GM18511 (cell line): ENCODE measurements at regions not wholly inside any gene's neighbourhood (a gene's known extent, or its start where the extent isn't known, plus 50 kb on each side); places are given as distances from the start of the nearest gene placed in this dataset.
"Not testable (repeated sequence)": the region's sequence is repeated elsewhere in the genome, so short reads cannot be mapped to it uniquely, and the experiment has no call there.

Experiments
- ATAC-seq: cut with Tn5 transposase; IDR thresholded peaks from one replicate; pipeline ENCODE4 v1.9.1; 2021; ENCODE audit warnings: mild to moderate bottlenecking, moderate library complexity; ENCODE audit not compliant: unreplicated experiment

DNA sequence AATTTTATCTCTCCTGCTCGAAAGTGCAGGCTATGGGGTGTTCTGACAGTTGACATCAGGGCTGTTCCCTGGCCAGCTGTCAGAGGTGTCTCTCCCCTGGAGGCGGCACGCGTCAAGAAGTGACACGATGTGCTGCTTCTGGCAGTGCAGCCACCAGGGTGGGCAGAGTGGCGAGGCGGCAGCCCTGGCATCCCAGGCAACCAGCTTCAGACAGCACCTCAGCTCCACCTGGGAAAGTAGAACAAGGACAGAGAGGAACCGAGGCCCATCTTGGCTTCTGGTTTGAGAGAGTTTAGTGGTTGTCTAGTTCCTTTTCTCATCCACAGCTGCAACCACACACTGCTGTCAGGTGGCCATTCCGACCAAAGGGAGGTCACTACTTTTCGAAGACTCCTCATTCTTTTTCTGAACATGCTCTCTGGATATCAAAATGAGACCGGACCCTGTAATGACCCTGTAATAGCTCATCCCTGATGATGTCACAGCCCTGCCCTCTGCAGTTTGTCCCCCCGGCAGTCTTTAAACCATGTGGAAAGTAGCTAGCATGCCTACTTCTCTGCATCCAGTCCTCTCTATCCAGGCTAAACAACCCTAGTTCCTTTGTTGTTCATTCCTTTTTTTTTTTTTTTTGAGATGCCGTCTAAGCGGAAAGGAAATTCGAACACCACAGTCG lies 381.0 kb upstream of the NRP1 start:
- ATAC-seq = no peak

DNA sequence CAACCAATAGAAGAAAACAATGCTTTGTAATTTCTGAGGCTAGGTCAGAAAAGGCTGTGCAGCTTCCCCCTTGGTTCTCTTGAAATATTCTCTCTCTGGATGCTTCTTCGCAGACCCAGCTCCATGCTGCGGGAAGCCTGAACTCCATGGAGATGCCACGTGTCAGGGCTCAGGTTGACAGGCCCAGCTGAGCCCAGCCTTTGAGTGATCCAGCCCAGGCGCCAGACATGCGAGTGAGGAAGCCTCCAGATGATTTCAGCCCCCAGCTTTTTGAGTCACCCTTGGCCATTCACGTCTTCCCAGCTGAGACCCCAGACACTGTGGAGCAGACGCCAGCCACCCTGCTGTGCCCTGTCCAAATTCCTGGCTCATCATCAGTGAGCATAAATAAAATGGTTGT lies 378.4 kb upstream of the NRP1 start:
- ATAC-seq = no peak

DNA sequence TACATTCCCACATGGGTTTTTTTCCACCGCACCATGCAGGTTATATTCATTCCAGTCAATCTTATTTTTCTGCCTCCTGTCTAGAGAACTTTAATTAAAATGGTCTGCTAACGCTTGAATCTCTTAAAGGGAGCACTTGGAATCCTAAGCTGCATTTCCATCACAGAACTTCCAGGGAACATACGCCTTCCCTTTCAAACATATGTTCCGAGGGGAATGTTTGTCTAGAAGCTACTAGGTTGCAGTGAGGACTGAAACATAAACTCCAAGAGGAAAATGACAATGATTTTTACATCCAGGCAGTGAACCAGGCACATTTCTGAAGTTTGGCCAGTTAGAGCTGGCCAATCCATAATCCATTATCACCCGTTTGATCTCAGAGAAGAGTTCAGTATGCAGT lies 375.5 kb upstream of the NRP1 start:
- ATAC-seq = no peak

DNA sequence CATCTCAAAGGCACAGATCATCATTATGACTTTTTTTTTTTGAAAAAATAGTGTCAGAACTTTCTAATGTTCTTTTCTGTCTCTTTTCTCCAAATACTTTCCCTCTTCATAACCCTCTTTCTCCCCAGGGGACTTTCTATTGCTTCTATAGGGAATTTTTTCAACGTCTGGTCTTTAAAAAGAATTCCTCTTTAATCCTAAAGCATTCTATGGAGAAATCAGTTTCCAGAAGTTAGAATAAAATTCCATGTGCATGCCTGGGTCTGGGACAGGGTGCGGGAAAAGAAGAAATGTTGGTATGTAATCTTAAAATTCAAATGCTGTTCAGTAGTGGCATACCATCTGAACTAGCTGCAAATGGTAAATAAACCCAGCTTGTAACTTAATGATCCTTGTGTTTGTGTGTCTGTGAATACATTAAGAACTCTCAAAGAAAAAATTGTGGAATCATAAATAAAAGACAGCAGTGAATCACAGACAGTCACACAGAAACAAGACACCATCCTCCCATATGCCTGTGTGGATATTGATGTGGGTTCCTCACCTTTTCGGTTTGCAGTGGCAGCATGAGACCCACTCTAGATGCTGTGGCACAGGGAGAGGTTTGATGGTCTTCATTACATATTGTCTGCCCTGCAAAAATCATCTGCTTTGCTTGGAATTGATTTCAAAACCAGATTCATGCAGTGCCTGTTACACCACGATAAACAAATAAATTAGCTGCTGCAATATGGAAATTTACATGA lies 374.7 kb upstream of the NRP1 start:
- no peak for ATAC-seq

DNA sequence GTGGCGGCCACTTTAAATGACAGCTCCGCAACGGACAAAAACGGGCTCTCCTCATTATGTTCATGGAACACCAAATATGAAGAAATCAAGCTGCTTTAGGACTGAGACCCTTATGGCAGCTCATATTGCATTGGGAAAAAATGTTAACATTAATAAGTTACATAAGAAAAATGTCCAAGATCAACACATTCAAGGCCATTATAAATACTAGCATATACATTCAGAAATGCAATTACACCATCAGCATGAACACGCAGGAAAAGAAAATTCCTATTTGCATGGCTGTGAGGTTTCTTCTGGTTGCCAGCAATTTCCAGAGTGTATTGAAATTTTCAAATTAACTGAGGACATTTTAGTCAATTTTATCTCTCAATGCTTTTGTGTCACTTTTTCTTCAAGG lies 374.1 kb upstream of the NRP1 start:
- no peak for ATAC-seq

DNA sequence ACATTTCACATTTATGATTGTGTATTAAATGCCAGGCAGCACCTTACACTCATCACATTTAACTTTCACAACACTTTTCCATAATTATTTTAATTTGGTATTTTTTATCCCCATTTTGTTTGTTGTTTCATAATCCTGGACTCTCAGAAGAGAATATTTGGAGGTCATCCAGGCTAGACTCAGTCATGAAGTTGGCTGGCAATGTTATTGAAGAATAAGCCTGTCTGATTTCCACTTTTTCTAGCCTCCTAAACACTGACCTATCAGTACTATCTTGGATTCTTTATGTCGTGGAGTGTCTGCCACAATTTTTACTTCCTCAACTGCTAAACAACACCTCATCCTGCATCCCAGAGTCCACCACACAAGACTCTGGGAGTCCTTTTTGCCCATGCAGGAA lies 372.3 kb upstream of the NRP1 start:
- no peak for ATAC-seq

DNA sequence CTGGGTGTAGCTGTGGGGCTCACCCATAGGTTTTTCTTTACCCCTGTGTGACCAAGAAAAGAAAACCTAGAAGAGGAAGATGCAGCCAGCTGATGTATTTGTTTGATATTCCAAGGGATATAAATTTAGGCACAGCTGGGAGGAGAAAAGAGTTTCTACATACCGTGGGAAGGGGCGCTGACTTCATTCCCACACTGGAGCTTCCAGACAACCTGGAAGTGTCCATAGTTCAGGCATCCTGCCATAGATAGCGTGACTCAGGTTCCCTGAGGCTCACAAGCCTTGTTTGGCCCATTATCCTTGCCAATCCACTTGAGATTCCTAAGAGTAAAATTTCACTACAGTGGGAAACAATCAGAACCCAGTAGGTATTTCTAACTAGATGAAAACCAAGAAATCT lies 371.7 kb upstream of the NRP1 start:
- ATAC-seq = no peak

DNA sequence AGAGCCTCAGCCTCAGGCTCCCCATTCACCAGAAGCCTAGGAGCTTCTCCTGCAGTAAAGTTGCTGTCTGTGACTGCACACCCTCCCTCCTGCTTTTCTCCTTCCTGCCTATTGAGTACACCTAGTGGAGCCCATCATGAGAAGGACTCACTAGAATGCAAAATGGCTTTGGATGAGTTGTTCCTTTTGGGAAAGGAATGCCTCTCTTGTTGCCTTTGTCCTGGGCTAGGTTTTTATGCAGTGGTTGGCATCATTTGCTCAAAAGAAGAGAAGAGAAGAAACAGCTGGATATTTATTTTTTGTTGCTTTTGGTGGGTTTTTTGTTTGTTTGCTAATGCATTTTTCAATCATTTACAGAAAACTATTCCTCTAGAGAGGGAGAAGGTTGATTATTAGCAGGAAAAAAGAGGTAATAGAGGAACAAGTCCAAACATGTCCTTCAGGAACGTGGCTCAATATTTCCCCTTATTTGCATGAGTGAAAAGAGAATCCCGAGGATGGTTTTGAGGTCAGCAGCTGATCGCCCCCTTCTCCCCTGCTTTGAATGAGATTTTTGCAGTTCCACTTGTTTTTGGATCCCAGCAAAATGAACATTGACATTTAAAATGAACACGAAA lies 369.9 kb upstream of the NRP1 start:
- ATAC-seq = no peak

DNA sequence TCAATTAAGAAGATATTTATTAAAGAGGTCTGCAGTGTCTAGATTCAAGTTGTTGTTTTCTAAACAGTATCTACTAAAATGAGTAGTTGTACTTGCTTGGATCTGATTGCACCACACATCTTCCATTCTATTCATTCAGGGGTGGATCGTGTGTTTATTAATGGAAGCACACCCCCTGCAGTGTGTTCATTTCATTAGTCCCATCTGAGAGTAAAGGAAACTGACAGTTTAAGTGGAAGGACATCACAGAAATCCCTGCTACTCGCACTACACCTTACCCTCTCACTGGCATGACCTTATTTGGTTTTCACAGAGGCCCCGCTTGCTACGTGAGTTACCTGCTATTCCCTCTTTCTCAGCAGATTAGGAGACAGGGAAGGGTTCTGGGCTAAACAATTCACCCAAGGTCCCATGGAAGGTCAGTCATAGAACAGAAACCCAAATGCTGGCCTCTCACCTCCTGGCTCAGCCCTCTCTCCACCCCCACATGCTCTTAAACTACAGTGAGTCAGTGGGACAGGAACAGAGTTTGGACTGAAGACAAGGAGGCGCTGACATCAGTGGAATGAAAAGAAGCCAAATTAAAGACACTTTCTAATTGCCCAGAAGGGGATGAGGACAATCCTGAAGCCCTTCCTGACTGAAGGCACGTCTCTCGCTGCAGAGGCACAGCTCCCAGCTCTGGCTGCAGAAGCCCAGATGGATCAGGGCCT lies 369.2 kb upstream of the NRP1 start:
- no peak for ATAC-seq

DNA sequence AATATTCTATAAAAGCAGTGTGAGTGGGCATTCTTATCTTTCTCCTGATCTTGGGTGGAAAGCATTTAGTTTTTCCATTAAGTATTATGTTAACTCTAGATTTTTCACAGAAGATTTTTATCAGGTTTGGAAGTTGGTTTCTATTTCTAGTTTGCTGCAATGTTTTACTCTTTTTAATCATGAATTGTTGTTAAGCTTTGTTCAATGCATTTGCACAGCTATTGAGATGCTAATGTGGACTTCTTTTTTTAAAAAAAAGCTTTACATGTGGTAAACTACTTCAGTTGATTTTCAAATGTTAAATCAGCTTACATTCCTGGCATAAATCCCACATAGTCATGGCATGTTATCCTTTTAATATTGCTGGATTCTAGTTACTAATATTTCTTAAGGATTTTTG lies 363.6 kb upstream of the NRP1 start:
- no peak for ATAC-seq

DNA sequence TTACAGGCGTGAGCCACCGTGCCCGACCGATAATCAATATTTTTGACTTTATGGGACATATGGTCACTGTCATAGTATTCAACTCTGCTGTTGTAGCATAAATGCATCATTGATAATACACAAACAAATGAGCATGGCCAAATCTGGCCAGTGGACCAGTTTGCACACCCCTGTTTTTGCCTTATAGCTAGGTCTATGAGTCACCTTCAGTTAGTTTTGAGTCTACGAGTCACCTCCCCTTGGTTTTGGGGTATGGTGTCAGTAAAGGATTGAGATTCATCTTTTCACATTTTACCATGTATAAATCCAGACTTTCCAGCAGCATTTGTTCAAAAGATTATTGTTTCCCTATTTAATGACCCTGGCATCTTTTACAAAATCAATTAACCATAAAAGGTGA lies 362.5 kb upstream of the NRP1 start:
- no peak for ATAC-seq

DNA sequence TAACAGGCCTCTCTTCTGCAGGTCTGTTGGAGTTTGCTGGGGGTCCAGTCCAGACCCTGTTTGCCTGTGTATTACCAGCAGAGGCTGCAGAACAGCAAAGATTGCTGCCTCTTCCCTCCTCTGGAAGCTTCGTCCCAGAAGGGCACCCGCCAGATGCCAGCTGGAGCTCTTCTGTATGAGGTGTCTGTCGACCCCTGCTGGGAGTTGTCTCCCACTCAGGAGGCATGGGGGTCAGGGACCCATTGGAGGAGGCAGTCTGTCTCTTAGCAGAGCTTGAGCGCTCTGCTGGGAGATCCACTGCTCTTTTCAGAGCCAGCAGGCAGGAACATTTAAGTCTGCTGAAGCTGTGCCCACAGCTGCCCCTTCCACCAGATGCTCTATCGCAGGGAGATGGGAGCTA lies 361.1 kb upstream of the NRP1 start:
- ATAC-seq = no peak

DNA sequence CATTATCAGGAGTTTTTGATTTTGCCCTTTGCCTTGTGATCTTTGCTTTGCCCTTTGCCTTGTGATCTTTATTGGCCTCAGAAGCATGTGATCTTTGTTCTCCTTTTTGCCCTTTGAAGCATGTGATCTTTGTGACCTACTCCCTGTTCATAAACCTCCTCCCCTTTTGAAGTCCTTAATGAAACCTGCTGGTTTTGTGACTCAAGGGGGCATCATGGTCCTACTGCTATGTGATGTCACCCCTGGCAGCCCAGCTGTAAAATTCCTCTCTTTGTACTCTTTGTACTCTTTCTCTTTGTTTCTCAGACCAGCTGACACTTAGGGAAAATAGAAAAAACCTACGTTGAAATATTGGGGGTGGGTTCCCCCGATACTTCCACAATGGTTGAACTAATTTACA lies 356.1 kb upstream of the NRP1 start:
- ATAC-seq = not testable (repeated sequence)

DNA sequence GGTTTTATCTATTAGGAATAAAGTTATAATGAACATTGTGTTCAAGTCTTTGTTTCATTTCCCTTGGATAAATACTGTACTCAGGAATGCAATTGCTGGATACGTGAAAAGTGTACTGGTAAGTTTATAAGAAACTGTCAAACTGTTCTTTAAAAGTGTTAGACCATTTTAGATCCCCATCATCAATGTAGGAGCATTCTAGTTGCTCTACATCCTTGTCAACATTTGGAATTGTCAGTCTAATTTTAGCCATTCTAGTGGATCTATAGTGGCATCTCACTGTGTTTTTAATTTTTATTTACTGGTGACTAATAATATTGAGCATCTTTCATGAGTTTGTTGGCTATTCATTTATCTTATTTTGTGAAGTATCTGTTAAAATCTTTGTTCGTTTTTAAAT lies 354.0 kb upstream of the NRP1 start:
- no peak for ATAC-seq

DNA sequence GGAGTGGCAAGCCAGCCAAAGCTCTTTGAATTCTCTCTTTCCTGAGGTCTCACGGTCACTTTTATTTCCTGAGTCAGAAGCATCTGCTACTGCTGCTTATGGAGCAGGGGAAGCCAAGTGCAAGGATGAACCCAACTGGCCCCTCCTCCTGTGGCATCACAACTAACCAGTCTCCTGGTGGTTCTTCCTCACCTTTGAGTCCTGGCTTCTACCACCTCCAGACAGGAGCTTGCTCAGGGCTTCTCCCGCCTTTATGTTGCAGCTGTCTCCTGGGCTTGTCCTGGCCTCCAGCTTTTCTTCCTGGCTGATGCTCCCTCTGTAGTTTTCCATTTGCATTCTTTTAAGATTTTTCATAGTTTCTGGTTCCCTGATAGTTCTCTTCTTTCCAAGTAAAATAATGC lies 349.7 kb upstream of the NRP1 start:
- ATAC-seq = no peak

DNA sequence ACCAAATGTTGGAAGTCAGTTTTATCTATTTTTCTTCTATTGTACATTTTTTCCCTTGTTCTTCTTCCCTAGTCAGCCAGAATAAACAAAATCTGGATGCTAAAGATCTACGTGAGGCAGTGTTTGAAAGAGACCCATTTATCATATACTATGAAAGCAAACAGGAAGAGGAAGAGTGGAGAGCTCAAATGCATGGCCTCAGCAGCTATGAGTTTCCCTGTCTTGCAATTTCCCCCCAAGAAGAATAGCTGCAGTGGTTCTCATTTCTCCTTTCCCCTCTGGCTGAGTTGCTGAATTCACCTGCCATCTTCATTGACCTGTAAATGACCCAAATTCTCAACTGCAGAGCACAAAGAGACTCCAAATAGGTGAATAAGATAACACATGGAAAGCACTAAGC lies 347.1 kb upstream of the NRP1 start:
- no peak for ATAC-seq

DNA sequence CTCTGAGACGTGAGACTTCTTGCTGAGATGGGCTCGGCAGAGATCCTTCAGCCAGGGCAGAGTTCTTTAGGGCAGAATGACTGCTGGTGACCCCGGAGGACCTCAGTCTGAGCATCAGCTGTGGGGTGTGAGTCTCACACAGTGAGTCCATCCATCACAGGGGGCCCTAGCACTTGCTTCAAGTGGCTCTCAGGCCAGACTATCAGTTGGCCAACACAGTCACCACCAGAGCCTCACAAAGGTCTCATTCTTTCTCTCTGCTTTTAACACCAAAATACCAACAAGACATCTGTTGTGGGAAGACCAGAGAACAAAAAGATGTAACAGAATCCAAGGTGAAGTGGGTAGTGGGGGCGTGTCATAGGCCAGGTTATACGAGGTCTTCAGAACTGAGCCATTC lies 345.6 kb upstream of the NRP1 start:
- no peak for ATAC-seq

DNA sequence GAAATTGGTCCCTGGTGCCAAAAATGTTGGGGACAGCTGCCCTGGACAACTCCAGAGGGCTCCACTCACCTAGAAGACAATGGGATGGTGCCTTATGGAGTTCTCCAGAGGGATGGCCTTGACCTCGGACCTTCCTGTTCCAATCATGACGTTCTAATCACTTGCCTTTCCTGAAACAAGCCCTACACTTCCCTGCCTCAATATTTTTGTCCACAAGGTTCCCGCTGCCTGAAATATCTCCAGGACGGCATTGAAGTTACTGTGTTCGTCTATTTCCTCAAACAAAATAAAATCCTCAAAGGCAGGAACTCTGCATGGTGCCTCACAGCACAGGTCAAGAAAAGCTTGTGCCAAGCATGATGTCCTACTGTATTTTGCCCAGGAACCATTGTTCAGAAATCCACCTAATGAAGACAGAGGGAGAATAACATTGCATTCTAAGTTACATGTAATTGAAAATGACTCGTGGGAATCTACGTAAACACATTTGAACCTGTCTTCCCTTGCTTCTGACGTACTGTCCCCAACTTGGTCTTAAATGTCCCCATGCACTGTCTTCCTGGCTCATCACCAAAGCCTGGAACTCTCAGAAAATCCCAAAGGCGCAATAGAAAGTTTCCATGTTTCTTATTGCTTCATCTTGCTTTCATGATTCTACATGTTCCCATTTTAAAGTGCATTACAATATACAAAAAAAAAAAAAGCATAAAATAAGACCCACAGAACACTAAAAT lies 342.3 kb upstream of the NRP1 start:
- ATAC-seq = no peak

DNA sequence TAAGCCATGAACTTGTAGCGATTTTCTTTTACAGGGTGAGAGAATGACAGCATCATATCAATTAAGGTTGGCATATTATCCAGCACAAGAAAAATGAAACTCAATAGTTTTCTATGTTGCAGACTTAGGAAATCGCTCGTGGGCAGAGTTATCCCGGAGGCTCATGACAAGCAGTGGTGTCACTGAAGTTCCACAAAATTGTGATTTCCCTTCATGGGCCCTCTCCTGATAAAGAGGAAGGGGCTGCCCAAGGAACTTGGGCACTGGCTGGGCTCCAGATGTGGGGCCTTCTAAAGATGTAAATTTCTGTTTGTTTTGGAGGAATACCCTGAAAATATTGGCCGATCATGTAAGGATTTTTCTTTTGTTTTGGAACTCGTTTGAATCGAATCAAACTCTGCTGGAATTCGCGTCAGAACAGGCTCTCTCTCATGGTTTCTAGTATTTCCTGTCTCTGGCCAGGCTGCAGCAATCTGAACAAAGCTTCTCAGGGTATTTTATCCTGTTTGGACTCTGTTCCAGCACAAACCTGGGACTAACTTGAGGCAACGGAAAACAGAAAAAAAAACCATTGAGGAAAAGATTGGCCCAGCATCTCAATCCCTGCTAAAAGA lies 340.6 kb upstream of the NRP1 start:
- ATAC-seq = no peak

DNA sequence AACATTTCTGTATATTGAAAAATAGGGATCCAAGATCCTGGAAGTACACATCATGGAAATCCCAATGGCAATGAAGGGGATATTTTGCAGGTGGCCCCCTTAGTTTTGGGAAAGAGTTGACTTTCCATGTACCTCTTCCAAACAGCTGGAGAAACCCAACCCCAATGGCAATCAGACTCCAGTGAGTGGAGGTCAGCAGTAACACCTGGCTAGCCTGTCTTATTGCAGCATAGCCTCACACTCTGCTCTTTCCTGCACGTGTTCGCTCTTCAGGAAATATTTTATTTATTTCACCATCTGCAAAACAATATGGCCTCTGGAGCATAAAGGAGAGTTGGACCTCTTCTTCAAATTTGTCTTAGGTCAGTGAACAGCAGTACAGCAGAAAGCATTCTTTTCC lies 340.0 kb upstream of the NRP1 start:
- ATAC-seq = no peak
